DMS53 (cell line): ENCODE measurements at regions not wholly inside any gene's neighbourhood (a gene's known extent, or its start where the extent isn't known, plus 50 kb on each side); places are given as distances from the start of the nearest gene placed in this dataset.

Experiments
- DNase-seq: peaks from one replicate; lab custom pipeline; 2025; lab: John Stamatoyannopoulos, UW

DNA sequence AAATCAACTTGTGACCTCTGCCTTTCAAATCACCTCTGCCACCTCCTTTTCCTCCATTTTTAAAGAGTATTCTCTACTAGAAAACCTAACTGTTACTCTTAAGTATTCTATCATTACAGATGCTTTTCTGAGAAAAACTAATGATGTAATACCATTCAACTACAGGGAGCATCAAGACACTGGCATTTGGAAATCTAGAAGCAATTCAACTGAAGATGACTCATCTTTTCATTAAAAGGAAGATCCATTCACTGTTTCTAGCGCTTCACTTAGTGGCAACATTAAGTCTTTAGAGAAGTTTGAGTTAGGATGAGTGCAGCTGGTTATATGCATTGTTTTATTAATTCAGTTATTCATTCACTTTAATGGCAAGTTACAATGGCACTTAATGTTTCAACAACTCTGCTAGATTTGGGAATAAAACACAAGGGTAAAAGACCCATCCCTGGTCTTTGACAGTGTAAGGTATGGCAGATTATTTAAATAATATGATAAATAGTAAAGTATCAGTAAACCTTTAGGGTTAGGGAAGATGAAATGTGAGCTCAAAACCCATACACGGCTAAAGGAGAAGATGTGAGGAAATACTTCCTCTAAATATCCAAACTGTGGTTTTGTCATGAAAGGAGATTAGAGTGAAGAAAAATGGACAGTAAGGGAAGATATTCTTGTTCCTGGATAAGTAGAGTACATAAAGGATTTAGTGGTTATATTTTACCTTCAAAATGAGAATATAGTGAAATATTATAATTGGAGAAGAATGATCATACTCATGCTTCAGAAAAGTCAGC, 61.7 kb downstream of the KCNJ2 start:
- DNase-seq: no peak

DNA sequence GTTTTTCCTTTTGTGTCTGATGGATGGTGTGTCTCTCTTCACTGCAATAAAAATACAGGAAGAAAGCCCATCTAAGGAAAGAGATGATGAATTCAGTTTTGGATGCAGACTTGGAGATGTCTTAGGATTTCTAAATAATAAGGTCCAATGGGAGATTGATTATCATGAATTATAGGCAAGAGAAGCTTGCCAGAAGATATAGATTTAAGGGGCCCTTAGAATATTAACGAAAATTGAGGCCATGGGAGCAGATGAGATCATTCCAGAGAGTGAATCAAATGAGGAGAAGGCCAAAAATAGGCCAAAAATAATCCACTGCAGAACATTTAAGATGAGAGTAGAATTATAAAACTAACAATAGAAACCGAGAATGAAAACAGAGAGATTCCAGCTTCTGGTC, 63.1 kb downstream of the KCNJ2 start:
- no peak for DNase-seq

DNA sequence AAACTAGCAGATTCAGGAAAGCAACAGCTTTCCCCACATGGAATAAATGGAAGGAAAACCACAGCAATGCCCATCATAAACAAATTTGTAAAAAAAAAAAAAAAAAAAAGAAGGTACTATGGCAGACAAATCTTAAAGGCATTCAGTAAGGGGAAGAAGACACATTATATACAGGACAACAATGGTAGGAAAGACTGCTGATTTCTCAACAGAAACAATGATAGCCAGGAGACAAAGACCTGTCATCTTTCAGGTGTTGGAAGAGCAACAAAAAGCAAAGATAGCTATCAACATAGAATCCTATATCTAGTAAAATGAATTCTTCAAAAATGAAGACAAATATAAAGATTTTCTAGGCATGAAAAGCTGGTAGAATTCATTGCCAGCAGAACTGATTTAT, 65.9 kb downstream of the KCNJ2 start:
- no peak for DNase-seq

DNA sequence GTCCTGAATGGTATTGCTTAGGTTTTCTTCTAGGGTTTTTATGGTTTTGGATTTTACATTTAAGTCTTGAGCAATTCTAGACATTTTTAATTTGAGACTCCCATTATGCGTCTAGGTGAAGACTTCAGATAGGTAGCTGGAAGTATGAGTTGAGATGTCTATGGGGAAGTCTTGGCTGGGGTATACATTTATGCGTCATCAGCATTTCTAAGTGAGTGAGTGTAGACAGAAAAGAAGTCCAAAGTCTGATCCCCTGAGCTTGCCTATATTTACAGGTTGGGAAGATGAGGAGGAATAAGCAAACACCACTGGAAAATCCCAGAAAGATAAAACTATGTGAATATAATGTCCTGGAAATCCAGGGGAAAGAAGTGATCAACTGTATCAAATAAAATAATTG, 68.9 kb downstream of the KCNJ2 start:
- DNase-seq: no peak

DNA sequence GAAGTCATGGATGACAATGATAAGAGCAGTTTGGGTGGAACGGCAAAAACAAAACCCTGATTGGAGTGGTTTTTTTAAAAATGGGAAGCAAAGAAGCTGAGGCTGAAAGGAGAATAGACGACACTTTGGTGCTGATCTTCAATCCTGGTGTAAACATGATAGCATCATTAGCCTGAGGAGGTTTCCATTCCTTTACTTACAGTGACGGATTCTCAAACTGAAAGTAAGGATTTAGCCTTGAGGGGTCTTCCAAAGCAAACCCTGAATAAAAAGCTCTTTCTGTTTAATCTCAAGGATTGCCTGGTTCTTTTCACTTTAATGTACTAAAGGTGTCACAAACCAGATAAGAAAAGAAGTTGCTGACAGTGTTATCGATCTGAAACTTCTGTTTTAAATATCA, 69.3 kb downstream of the KCNJ2 start:
- DNase-seq: no peak

DNA sequence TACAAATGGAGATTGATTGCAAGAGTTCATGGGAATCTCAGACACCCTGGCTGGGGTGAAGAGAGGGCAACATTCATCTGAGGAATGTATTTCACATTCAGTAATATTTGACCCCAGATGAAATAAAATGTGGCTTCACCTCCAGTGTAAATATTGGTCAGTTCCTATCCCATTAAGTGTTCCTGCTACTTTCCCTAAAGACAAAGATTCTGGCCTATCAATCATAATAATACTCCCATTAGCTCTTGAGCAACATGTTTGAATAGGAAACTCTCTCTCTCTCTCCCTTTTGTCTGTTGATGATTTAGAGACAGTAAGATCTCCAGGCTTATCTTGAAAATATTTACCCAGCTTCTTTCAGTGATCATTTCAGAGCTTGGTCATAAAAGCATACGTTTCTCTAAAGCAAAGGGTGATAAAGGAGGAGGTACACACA, 70.1 kb downstream of the KCNJ2 start:
- DNase-seq: peak; percentile 26

DNA sequence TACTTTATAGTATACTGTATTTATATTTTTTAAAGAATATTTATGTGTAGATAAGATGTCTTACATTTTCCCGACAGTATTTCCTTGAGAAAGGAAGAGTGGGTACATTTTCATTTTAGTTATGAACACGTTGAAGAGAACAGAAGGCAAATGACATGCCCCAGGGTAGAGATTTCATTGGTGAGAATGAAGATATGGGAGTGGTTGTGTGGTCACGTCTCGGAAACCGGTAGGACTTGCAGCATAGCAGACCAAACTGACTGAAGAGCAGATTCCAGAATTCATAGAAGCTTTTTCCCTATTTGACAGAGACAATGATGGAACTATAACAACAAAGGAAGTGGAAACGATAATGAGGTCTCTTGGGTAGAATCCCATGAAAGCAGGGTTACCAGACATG, 71.7 kb downstream of the KCNJ2 start:
- no peak for DNase-seq

DNA sequence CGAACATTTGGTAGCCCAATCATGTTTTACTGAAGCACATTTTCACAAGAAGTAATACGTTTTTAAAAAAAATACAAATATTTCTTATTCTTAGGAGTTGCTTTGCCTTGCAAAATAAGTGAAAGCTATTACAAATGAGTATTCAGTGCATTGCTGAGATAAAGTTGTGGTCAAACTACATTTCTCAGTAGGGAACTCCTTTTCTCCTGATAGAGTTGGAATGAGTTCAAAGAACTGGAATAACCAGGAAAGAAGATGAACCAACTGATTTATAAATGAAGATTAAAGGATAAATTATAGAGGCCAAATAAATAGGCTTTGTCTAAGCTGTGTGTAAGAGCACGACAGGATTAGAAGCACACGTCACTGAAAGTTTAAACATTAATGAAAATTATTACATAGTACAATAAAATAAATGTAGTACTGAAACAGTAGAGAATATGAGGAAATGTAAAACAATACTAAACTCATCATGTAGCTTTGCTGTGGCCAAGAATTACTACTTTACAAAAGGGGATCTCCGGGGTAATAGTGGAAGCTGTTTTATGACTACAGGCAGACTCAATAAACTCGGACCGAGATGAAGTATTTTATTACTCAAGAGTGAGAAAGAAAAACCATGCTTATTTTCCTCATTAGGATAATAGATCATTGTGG, 73.6 kb downstream of the KCNJ2 start:
- DNase-seq: no peak

DNA sequence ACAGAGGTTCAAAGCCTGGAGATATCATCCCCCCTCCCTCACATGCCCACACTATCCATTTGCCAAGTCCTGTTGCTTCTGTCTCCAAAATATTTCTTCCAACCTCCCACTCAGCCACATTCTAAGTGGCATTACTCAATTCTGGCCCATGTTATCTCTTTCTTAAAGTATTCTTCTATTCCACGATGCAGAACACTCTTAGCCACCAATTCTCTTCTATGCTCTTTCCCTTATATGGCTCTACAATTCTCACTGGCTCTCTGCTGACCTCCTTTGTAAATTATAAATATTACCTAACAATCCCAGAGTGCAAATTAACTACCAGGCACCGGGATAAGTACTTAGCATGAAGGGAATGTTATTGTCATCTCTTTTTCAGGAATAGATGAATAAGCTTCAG, 82.4 kb downstream of the KCNJ2 start:
- DNase-seq: peak; percentile 23

DNA sequence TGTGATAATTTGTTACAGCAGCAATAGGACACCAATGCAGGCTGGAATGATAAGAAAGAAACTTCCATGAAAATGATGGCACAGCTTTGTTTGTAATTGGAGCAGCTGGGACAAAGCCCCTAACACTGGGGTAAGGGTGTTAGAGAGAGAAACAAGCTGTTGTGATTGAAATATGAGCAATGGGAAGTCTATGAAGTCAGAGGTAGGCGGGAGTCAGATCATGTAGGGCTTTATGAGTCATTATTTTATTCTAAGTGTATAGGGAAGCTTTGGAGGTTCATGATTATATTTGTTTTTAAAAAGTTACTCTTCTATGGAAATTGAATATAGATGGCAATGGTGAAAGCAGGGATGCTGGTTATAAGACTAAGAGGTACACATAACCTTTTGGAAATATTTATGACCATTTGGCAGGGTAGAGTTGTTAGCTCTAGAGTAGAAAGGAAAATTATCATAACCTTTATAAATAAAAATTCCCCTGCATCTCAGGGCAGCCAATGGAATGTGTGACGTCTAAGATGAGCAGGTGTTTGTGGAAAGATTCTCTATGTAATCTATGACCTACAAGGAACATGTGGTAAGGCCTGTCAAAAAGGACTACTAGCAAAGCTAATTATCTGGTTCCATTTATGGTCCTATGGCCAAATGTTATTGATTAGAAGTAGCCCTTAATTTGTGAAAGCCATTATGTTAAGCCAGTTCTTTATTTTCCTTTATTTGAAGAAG, 85.6 kb downstream of the KCNJ2 start:
- DNase-seq: no peak

DNA sequence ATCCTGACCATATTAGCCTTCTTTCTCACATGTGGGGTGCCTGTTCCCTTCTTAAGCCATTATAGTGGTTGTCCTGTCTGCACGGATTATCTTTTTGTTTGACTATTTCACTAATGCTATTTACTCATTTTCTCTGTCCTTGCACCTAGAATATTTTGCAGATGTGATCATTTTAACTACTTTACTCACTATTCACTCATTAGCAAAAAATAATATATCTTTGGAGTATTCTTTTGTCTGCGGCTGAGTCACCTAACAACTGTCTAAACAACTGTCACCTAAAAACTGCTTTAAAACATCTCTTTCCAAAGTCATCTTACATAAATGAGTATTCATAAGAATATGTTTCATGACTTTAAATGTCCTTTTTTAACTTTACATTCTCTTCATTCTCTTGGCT, 87.4 kb downstream of the KCNJ2 start:
- no peak for DNase-seq

DNA sequence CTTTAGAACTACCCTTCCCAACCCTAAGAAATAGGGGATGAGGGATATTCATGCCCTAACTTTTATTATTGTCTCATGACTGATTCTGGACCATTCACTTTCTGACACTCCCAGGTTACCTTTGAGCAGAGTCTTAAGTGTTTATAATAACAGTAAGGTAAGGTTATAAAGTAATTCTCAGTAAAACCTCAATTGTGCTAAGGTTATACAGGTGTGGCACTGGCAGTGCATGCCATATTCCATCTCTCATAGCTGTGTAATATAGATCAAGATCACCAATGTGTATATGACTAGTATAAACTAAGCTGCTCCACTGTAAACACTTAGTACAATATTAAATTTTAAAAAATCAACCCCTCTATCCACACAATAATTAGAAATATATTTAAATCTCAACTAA, 89.1 kb downstream of the KCNJ2 start:
- no peak for DNase-seq

DNA sequence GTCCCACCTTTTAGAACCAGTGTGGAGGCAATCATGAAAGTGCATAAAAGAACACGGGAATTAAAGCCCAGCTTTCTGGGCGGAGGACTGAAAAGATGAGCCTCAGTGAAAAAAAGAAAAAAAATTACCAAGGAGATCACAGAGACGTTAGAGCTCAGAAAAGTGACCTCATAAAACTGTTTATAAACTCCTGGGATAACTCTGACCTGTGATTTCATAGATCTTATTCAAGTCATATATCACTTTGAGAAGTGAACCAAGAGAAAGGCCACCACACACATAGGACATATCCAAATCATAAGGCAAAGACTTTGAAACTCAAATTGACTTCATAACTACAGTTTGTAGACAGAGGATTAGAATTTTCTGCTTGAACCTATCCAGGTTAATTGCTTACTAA, 90.1 kb downstream of the KCNJ2 start:
- no peak for DNase-seq

DNA sequence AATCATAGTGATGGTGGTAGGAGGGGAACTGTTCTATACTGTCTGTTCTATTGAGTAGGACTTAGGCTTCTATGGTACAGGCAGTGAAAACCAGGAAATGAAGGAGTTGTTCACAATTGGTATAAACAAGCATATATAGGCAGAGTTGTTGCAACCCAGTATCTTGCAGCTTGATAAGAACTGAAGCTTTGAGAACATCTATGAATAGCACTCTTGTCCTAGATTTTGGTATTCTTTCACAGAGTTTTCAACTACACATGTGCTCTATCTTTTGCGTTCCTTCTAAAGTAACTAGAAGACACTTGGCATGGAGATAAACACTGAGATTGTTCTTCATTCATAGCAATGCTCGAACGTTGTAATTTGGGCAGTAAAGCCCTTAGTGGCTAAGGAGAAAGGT, 91.8 kb downstream of the KCNJ2 start:
- DNase-seq: no peak

DNA sequence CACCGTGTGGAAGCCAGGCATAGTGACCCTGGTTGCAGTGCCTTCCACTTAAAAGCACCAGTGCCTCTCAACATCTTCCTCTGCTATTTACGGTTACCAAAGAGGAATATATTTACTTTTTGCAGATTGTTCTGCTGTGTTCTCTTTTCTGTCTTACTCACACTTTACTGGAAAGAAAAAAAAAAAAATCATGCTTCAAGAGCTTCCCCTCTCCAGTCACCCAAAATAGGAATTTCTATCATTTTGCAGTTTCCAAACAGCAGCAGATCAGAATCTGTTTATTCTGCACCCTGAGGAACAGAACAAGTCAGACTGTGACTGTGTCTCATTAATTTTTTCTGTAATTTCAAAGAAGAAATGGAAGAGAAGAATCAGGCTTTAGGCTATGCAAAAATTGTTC, 96.1 kb downstream of the KCNJ2 start:
- DNase-seq: no peak

DNA sequence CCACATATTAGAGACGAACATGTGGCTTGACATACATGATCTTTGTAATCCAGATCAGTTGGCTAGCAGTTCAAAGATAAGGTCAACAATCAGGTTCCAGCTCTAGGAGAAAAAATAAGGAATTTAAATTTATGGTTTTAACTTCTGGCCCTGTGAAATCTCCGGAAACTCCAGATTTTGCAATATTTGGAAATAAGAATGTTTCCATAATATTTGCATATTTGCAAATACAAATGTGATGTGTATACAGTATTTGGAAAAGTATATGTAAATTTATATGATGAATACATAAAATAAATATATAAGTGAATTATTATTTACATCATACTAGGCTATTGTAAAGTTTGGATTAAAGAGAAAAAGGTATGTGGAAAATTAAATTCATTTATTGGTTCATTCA, 97.1 kb downstream of the KCNJ2 start:
- no peak for DNase-seq

DNA sequence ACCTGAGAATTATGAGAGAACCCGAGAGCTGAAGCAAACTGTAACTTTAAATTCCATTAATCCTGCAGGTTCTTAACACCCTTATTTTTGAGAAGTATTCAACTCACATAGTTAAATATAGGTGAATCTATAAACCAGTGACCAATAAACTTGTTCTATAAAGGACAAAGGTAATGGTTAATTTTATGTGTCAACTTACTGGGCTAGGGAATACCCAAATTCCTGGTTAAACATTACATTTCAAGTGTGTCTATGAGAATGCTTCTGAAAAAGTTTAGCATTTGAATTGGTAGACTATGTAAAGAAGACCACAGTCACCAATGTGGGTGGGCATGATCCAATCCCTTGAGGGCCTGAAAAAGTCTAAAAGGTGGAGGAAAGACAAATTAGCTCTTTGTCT, 99.1 kb downstream of the KCNJ2 start:
- no peak for DNase-seq

DNA sequence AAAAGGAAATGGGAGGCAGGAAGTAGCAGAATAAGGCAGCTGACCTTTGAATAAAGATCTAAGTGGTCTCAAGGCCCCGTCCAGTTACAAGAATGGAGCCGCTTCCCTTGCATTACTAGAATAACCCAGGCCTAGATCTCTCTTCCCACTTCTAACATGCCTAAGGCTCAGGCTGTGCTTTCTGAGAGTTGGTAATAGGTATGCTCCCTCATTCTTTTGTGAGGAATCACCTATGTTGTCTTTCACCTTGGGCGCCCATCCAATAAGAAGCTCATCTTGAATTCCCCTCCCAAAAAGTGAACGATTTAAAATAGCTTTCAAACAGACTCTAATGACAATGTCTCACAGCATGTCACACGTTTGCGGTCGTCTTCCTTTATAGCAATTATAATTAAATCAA, 101.2 kb downstream of the KCNJ2 start:
- no peak for DNase-seq

DNA sequence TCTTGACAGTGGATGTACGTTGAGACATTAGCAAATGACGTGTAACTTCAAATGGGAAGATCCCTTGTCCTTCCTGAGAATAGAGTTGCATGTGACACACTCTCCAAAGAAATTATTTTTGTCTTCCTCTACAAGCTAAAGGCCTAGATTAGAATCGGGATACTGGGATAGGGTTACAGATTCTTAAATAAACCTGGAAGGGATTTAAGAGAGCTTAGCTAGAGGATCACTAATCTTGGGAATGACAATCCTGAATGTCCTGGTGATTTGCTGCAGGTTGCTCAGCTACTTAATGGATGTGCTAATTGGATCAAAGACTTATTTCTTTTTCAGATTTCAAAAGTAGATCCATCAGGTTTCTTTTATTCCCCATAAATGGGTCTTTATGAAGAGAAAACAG, 101.9 kb downstream of the KCNJ2 start:
- no peak for DNase-seq

DNA sequence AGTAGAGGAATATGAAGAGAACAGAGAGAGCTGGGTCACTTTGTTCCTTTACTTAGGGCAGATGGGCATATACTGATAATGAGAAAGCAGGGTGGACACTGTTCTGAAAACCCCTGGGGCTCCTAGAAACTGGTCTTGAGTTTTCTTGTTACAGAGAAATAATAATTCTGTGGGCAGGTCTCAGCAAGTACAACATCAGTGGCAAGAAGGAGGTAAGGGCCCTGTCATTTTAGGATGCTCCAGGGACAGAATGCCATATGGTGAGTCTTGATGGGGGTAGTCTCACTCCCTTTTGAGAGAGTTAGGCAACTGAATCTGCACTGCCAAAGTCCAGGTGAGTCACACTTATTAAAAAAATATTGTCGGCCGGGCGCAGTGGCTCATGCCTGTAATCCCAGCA, 102.3 kb downstream of the KCNJ2 start:
- DNase-seq: no peak

DNA sequence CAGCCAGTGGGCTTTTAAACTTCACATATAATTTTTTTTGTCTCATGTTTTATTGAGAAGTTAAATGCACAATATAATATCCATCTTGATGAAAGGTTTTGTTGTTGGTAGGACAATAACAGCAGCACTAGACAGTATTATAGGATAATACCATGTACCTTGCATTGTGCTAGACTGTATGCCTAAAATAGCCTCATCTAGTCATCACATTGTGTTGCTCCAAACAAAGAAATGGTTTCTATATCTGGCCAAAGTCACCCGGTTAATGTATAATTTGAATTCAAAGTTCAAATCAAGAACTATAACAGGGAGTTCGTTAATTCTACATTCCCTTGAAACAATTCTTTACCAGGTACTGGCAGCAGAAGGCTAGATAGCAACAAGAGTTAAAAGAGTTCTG, 104.9 kb downstream of the KCNJ2 start:
- DNase-seq: no peak

DNA sequence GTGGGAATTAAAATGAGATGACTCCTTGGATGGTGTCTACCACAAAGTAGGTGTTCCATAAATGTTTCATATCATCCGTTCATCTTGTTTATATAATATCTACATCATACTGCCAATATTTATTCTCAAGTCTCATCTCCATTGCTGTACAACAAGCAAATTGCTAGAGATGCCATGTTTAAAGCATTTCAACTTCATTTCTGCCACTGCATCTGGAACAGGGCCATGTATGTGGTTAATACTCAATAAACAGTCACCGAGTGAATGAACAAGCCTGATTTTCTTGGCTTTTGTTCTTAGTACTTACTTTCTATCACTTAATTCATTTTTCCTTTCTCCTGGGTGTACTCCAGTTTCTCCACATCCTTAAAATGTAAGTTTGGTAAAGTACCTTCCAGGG, 107.6 kb downstream of the KCNJ2 start:
- no peak for DNase-seq

DNA sequence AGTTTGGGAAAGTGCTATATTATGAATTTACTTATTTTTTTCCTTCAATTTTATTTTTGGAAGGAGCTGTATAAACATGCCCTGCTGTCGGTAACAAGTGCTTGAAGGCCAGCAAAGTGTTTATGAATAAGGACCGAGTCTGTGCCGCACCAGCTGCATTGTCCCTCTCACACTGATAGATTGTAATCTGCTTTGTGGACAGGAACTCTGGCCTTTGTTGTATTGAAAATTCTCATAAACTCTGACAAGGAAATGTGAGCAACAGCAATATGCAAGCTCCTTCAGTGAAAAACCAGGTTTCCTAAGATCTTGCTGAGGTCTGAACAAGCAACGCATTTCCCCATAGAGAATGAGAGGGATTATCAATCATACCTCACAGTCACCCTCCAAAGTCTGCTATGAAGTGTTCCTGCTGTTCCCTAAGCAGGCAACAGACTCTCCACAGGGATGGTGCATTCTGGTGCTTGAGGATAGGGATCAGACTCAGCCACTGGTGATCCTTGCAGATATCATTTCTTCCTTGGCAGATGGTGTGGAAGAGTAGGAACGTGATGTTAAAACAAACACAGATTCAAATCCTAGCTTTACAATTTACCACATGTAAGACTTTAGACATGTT, 109.6 kb downstream of the KCNJ2 start:
- no peak for DNase-seq
